ENCODE measurements at regions not wholly inside any gene's neighbourhood (a gene's known extent, or its start where the extent isn't known, plus 50 kb on each side); places are given as distances from the start of the nearest gene placed in this dataset.

- Histone ChIP-seq H3K36me3 (ENCODE audit: low read depth, low read length) (no peaks in the 10 kb centered on the region), H3K4me1 (ENCODE audit: insufficient read depth, low read length) (no peaks in the 10 kb centered on the region), H3K4me2 (ENCODE audit: low read length) (no peak overlapping the region), H3K9me2 (replicated peaks; ENCODE audit: low read length) (no peaks in the 10 kb centered on the region), H2AFZ (ENCODE audit: low read length) (no peak overlapping the region), H3F3A (ENCODE audit: low read length, unreplicated experiment) (no peaks in the 10 kb centered on the region), H3K4me3 (ENCODE audit: low read length) (no peak overlapping the region), H3K79me2 (ENCODE audit: low read length) (no peaks in the 10 kb centered on the region), H4K20me1 (ENCODE audit: low read length) (no peaks in the 10 kb centered on the region), H3K27me3 (ENCODE audit: low read length) (no peaks in the 10 kb centered on the region), H3K9ac (ENCODE audit: low read length) (no peak overlapping the region), H3K9me3 (ENCODE audit: low read length) (no peaks in the 10 kb centered on the region), H3K27ac (ENCODE audit: low read length) (no peak overlapping the region)
- ATAC-seq, result no peak
- ChIA-PET CTCF (no interaction called here), POLR2A (ENCODE audit: unreplicated experiment) (no interaction called here)
- no peak for DNase-seq
- intact Hi-C loops (cut with micrococcal nuclease), result no loop called here
- BruUV-seq (replicated peaks), result no TSS peak
- TF ChIP-seq EZH2 (IDR thresholded peaks at IDR 0.05; ENCODE audit: low read length, unreplicated experiment) (no peak), CTCF (conservative IDR thresholded peaks at IDR 0.05; ENCODE audit: low read depth, low read length) (no peak)
These were observed 234.0 kb upstream of the MAP2 start for GRCh38 chr2:209189893-209190292.

GRCh38 chr2:209191139-209191538 is 232.7 kb upstream of the MAP2 start:
- H3K4me2 ChIP-seq (ENCODE audit: low read length), result no peak overlapping the region
- H3K9ac ChIP-seq (ENCODE audit: low read length), result no peak overlapping the region
- no peaks in the 10 kb centered on the region for H3K36me3 ChIP-seq (ENCODE audit: low read depth, low read length)
- H3K9me3 ChIP-seq (ENCODE audit: low read length), result no peaks in the 10 kb centered on the region
- H3K27ac ChIP-seq (ENCODE audit: low read length), result no peak overlapping the region
- intact Hi-C loops (cut with micrococcal nuclease), result no loop called here
- H3K79me2 ChIP-seq (ENCODE audit: low read length), result no peaks in the 10 kb centered on the region
- no peaks in the 10 kb centered on the region for H3K27me3 ChIP-seq (ENCODE audit: low read length)
- no peak for ATAC-seq
- ChIA-PET POLR2A (ENCODE audit: unreplicated experiment) (interaction anchor here (0.7 kb wide), 1 partner anchor 882 kb away, joined by 3 read pairs; no protein-coding TSS in a partner anchor), CTCF (no interaction called here)
- H3K9me2 ChIP-seq (replicated peaks; ENCODE audit: low read length), result no peaks in the 10 kb centered on the region
- H2AFZ ChIP-seq (ENCODE audit: low read length), result no peak overlapping the region
- no peaks in the 10 kb centered on the region for H4K20me1 ChIP-seq (ENCODE audit: low read length)
- no peaks in the 10 kb centered on the region for H3F3A ChIP-seq (ENCODE audit: low read length, unreplicated experiment)
- BruUV-seq (replicated peaks), result no TSS peak
- no peak overlapping the region for H3K4me3 ChIP-seq (ENCODE audit: low read length)
- DNase-seq, result no peak
- TF ChIP-seq EZH2 (IDR thresholded peaks at IDR 0.05; ENCODE audit: low read length, unreplicated experiment) (no peak), CTCF (conservative IDR thresholded peaks at IDR 0.05; ENCODE audit: low read depth, low read length) (no peak), EZH2phosphoT487 (IDR thresholded peaks at IDR 0.05; ENCODE audit: borderline replicate concordance, low read length) (no peak)
- H3K4me1 ChIP-seq (ENCODE audit: insufficient read depth, low read length), result no peaks in the 10 kb centered on the region

- Histone ChIP-seq H2AFZ (ENCODE audit: low read length) (no peak overlapping the region), H3K4me3 (ENCODE audit: low read length) (no peak overlapping the region), H3K9me3 (ENCODE audit: low read length) (no peaks in the 10 kb centered on the region), H3K27me3 (ENCODE audit: low read length) (no peaks in the 10 kb centered on the region), H3K79me2 (ENCODE audit: low read length) (no peaks in the 10 kb centered on the region), H3K27ac (ENCODE audit: low read length) (no peak overlapping the region), H3K36me3 (ENCODE audit: low read depth, low read length) (no peaks in the 10 kb centered on the region), H3F3A (ENCODE audit: low read length, unreplicated experiment) (no peaks in the 10 kb centered on the region), H3K4me1 (ENCODE audit: insufficient read depth, low read length) (no peaks in the 10 kb centered on the region), H3K4me2 (ENCODE audit: low read length) (no peak overlapping the region), H3K9me2 (replicated peaks; ENCODE audit: low read length) (no peaks in the 10 kb centered on the region), H4K20me1 (ENCODE audit: low read length) (no peaks in the 10 kb centered on the region), H3K9ac (ENCODE audit: low read length) (no peak overlapping the region)
- DNase-seq (no peak), ATAC-seq (no peak)
- POLR2A ChIA-PET (ENCODE audit: unreplicated experiment), result no interaction called here
- TF ChIP-seq EZH2phosphoT487 (IDR thresholded peaks at IDR 0.05; ENCODE audit: borderline replicate concordance, low read length), result no peak
- TF ChIP-seq CTCF (conservative IDR thresholded peaks at IDR 0.05; ENCODE audit: low read depth, low read length), result no peak
- no peak for TF ChIP-seq EZH2 (IDR thresholded peaks at IDR 0.05; ENCODE audit: low read length, unreplicated experiment)
- intact Hi-C loops (cut with micrococcal nuclease), result no loop called here
- no TSS peak for BruUV-seq (replicated peaks)
- CTCF ChIA-PET, result no interaction called here
These were observed 229.1 kb upstream of the MAP2 start for GRCh38 chr2:209194717-209195116.

Measured in PC-3 (cell line).